ENCODE measurements at regions not wholly inside any gene's neighbourhood (a gene's known extent, or its start where the extent isn't known, plus 50 kb on each side); places are given as distances from the start of the nearest gene placed in this dataset.
A peak's percentile ranks its signal among the peaks of the same experiment; 100 is the strongest.

DNA sequence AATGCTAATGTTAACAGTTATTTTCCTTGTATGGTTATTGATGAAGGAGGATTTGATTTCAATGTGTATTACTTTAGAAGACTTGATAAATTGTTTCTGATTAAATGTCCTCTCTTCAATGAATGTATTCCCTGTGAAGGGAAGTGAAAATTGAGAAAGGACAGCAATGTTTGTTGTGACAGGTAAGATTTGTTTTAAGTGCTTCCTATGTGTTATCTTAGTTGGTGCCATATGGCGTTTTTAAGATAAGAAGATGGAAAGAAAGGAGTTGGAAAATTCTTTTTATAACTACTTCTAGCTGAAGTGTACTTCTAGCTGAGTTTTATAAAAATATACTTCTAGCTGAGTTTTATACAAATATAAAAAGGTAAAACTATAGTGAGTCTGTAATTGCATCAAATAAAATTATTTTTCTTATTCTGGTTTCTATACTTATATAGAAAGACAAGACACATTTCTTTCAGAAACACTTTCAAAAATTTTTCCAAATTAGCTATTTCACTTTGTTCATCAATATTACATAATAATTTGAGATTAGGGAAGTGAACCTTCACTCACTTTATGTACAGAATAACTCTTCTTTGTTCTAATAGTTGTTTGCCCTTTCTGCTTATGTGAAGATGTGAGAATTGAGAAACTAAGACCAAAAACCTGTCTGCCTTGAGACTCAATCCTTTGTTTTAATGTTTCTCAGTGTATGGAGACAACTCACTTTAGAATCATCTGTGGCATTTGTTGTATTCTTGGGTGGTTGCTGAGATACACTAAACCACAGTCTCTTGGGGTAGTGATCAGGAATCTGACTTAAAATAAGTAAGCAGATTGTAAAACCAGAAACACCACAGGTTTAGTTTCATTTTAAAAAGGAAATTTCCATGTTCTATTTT is 382.9 kb upstream of the B3GALT2 start:
- Histone ChIP-seq H3K18ac (ENCODE audit: low read length) (no peak overlapping the region), H2BK120ac (ENCODE audit: insufficient read depth, low read length, poor library complexity) (no peak overlapping the region), H4K91ac (ENCODE audit: low read depth, low read length) (no peak overlapping the region), H3K9me3 (ENCODE audit: insufficient read depth, low read depth, low read length) (no peaks in the 10 kb centered on the region), H3K9ac (ENCODE audit: low read length) (no peak overlapping the region), H4K8ac (ENCODE audit: low read depth, low read length) (no peak overlapping the region), H3K14ac (ENCODE audit: low read length) (no peak overlapping the region), H2BK5ac (ENCODE audit: low read depth, low read length, poor library complexity) (no peak overlapping the region), H3K79me1 (ENCODE audit: low read length) (no peaks in the 10 kb centered on the region), H3K4me1 (ENCODE audit: control insufficient read depth in 1 of 2, insufficient read depth in 2 of 2, low read length in 2 of 2) (no peaks in the 10 kb centered on the region), H3K23ac (ENCODE audit: low read length) (no peak overlapping the region), H3K27me3 (ENCODE audit: insufficient read depth, low read length) (no peaks in the 10 kb centered on the region), H3K79me2 (ENCODE audit: control insufficient read depth, insufficient read depth, low read length, poor library complexity) (no peaks in the 10 kb centered on the region), H3K4me2 (ENCODE audit: low read length) (no peak overlapping the region), H3K27ac (ENCODE audit: low read depth, low read length) (no peak overlapping the region), H3K36me3 (ENCODE audit: control insufficient read depth in 1 of 2, insufficient read depth in 2 of 2, low read length in 2 of 2) (no peaks in the 10 kb centered on the region), H2AFZ (ENCODE audit: insufficient read depth, low read length, poor library complexity) (no peak overlapping the region), H2AK5ac (ENCODE audit: low read length) (no peak overlapping the region), H4K12ac (ENCODE audit: low read depth, low read length) (no peak overlapping the region), H2BK12ac (ENCODE audit: low read length) (no peak overlapping the region), H3K4me3 (ENCODE audit: low read depth, low read length) (no peak overlapping the region), H3K4ac (ENCODE audit: low read depth, low read length) (no peak overlapping the region)
- WGBS (ENCODE audit: extremely low coverage, insufficient coverage, insufficient read length) = no CpG with 5 or more reads among the region's 1 CpG
- peak in 1 of 2 donors; percentile 36 for DNase-seq

DNA sequence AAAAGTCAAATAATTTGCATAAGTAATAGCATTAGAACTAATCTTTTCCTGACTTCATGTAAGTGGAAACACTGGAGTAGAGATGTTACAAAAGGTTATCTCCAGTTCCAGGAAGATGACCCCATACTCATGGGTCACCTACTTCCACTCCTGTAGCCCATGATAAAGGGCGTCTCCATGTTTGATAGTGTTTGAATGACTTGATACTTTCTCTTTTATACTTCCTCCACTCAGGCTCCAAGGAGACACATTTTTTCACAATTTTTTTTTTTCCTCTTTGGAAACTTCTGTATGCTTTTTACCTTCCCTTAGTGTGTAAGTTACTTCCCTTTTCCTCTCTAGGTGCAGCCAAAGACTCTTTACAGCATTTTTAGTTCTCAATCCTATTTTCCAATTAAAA is 382.1 kb upstream of the B3GALT2 start:
- H4K8ac ChIP-seq (ENCODE audit: low read depth, low read length) = no peak overlapping the region
- no peak overlapping the region for H2AFZ ChIP-seq (ENCODE audit: insufficient read depth, low read length, poor library complexity)
- no peak overlapping the region for H3K9ac ChIP-seq (ENCODE audit: low read length)
- WGBS (ENCODE audit: extremely low coverage, insufficient coverage, insufficient read length) = no CpG with 5 or more reads among the region's 1 CpG
- H3K79me1 ChIP-seq (ENCODE audit: low read length) = no peaks in the 10 kb centered on the region
- no peak for DNase-seq
- H3K79me2 ChIP-seq (ENCODE audit: control insufficient read depth, insufficient read depth, low read length, poor library complexity) = no peaks in the 10 kb centered on the region
- no peak overlapping the region for H2BK12ac ChIP-seq (ENCODE audit: low read length)
- no peak overlapping the region for H3K4ac ChIP-seq (ENCODE audit: low read depth, low read length)
- H3K4me3 ChIP-seq (ENCODE audit: low read depth, low read length) = no peak overlapping the region
- no peak overlapping the region for H4K12ac ChIP-seq (ENCODE audit: low read depth, low read length)
- no peak overlapping the region for H2BK120ac ChIP-seq (ENCODE audit: insufficient read depth, low read length, poor library complexity)
- H3K14ac ChIP-seq (ENCODE audit: low read length) = no peak overlapping the region
- no peak overlapping the region for H3K23ac ChIP-seq (ENCODE audit: low read length)
- no peaks in the 10 kb centered on the region for H3K4me1 ChIP-seq (ENCODE audit: control insufficient read depth in 1 of 2, insufficient read depth in 2 of 2, low read length in 2 of 2)
- H3K4me2 ChIP-seq (ENCODE audit: low read length) = no peak overlapping the region
- H3K36me3 ChIP-seq (ENCODE audit: control insufficient read depth in 1 of 2, insufficient read depth in 2 of 2, low read length in 2 of 2) = no peaks in the 10 kb centered on the region
- H2BK5ac ChIP-seq (ENCODE audit: low read depth, low read length, poor library complexity) = no peak overlapping the region
- no peak overlapping the region for H4K91ac ChIP-seq (ENCODE audit: low read depth, low read length)
- no peaks in the 10 kb centered on the region for H3K27me3 ChIP-seq (ENCODE audit: insufficient read depth, low read length)
- no peak overlapping the region for H2AK5ac ChIP-seq (ENCODE audit: low read length)
- H3K9me3 ChIP-seq (ENCODE audit: insufficient read depth, low read depth, low read length) = no peaks in the 10 kb centered on the region
- no peak overlapping the region for H3K18ac ChIP-seq (ENCODE audit: low read length)
- no peak overlapping the region for H3K27ac ChIP-seq (ENCODE audit: low read depth, low read length)

DNA sequence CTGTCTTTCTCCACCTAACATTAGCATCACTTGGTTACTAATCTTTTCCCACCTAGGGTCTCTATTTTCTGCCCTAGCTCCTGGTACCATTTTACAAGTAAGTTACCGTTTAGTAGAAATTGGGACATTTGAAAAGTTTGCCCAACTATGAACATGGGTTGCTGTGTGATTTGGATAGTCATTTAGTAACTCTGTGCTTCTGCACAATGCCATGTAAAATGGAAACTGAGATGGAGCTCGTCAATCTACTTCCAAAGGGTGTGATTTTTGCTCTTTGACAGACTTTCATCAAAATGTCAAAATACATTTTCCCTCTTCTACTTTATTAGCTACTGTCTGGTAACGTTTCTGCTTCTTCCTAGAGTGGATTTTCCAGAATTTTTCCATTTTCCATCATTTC is 381.5 kb upstream of the B3GALT2 start:
- H2AFZ ChIP-seq (ENCODE audit: insufficient read depth, low read length, poor library complexity) = no peak overlapping the region
- no peaks in the 10 kb centered on the region for H3K79me2 ChIP-seq (ENCODE audit: control insufficient read depth, insufficient read depth, low read length, poor library complexity)
- H2AK5ac ChIP-seq (ENCODE audit: low read length) = no peak overlapping the region
- no peak overlapping the region for H2BK12ac ChIP-seq (ENCODE audit: low read length)
- no peak overlapping the region for H3K4me3 ChIP-seq (ENCODE audit: low read depth, low read length)
- no peak overlapping the region for H3K14ac ChIP-seq (ENCODE audit: low read length)
- no peak for DNase-seq
- no peaks in the 10 kb centered on the region for H3K36me3 ChIP-seq (ENCODE audit: control insufficient read depth in 1 of 2, insufficient read depth in 2 of 2, low read length in 2 of 2)
- no peak overlapping the region for H3K27ac ChIP-seq (ENCODE audit: low read depth, low read length)
- H3K23ac ChIP-seq (ENCODE audit: low read length) = no peak overlapping the region
- H3K18ac ChIP-seq (ENCODE audit: low read length) = no peak overlapping the region
- no peak overlapping the region for H4K91ac ChIP-seq (ENCODE audit: low read depth, low read length)
- no peak overlapping the region for H2BK120ac ChIP-seq (ENCODE audit: insufficient read depth, low read length, poor library complexity)
- H3K9ac ChIP-seq (ENCODE audit: low read length) = no peak overlapping the region
- no peak overlapping the region for H4K8ac ChIP-seq (ENCODE audit: low read depth, low read length)
- H3K4me1 ChIP-seq (ENCODE audit: control insufficient read depth in 1 of 2, insufficient read depth in 2 of 2, low read length in 2 of 2) = no peaks in the 10 kb centered on the region
- H3K27me3 ChIP-seq (ENCODE audit: insufficient read depth, low read length) = no peaks in the 10 kb centered on the region
- H3K4me2 ChIP-seq (ENCODE audit: low read length) = no peak overlapping the region
- no peak overlapping the region for H2BK5ac ChIP-seq (ENCODE audit: low read depth, low read length, poor library complexity)
- no CpG with 5 or more reads among the region's 3 CpGs for WGBS (ENCODE audit: extremely low coverage, insufficient coverage, insufficient read length)
- H4K12ac ChIP-seq (ENCODE audit: low read depth, low read length) = no peak overlapping the region
- H3K79me1 ChIP-seq (ENCODE audit: low read length) = no peaks in the 10 kb centered on the region
- no peaks in the 10 kb centered on the region for H3K9me3 ChIP-seq (ENCODE audit: insufficient read depth, low read depth, low read length)
- H3K4ac ChIP-seq (ENCODE audit: low read depth, low read length) = no peak overlapping the region

DNA sequence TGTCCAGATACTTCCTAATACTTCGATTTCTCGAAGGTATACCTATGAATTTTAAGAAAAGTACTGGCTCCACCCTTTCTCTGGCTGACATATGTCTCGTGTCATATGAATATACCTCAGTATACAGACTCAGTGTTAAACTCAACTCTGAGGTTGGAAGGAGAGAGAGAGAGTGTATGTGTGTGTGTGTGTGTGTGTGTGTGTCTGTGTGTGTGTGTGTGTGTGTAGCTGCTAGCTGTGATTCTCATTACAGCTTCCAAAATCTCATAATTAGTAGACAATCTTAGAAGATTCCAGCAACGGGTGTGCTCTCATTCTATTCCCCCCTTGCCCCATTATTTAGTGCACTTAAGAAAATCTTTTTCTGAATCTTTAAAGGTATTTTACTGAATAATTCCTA is 380.3 kb upstream of the B3GALT2 start:
- H3K27me3 ChIP-seq (ENCODE audit: insufficient read depth, low read length) = no peaks in the 10 kb centered on the region
- H4K8ac ChIP-seq (ENCODE audit: low read depth, low read length) = no peak overlapping the region
- no peak overlapping the region for H3K27ac ChIP-seq (ENCODE audit: low read depth, low read length)
- no peaks in the 10 kb centered on the region for H3K9me3 ChIP-seq (ENCODE audit: insufficient read depth, low read depth, low read length)
- H3K14ac ChIP-seq (ENCODE audit: low read length) = no peak overlapping the region
- H4K12ac ChIP-seq (ENCODE audit: low read depth, low read length) = no peak overlapping the region
- no peak overlapping the region for H3K23ac ChIP-seq (ENCODE audit: low read length)
- H3K18ac ChIP-seq (ENCODE audit: low read length) = no peak overlapping the region
- no peaks in the 10 kb centered on the region for H3K4me1 ChIP-seq (ENCODE audit: control insufficient read depth in 1 of 2, insufficient read depth in 2 of 2, low read length in 2 of 2)
- no peaks in the 10 kb centered on the region for H3K79me2 ChIP-seq (ENCODE audit: control insufficient read depth, insufficient read depth, low read length, poor library complexity)
- H3K4me3 ChIP-seq (ENCODE audit: low read depth, low read length) = no peak overlapping the region
- no peak overlapping the region for H2AFZ ChIP-seq (ENCODE audit: insufficient read depth, low read length, poor library complexity)
- H2BK120ac ChIP-seq (ENCODE audit: insufficient read depth, low read length, poor library complexity) = no peak overlapping the region
- no peak overlapping the region for H2BK5ac ChIP-seq (ENCODE audit: low read depth, low read length, poor library complexity)
- no peak overlapping the region for H2AK5ac ChIP-seq (ENCODE audit: low read length)
- H3K36me3 ChIP-seq (ENCODE audit: control insufficient read depth in 1 of 2, insufficient read depth in 2 of 2, low read length in 2 of 2) = no peaks in the 10 kb centered on the region
- no CpG with 5 or more reads among the region's 4 CpGs for WGBS (ENCODE audit: extremely low coverage, insufficient coverage, insufficient read length)
- H4K91ac ChIP-seq (ENCODE audit: low read depth, low read length) = no peak overlapping the region
- no peaks in the 10 kb centered on the region for H3K79me1 ChIP-seq (ENCODE audit: low read length)
- H2BK12ac ChIP-seq (ENCODE audit: low read length) = no peak overlapping the region
- H3K9ac ChIP-seq (ENCODE audit: low read length) = no peak overlapping the region
- no peak overlapping the region for H3K4me2 ChIP-seq (ENCODE audit: low read length)
- no peak for DNase-seq
- H3K4ac ChIP-seq (ENCODE audit: low read depth, low read length) = no peak overlapping the region
